Gastrocnemius medialis (tissue), 4 donors: ENCODE measurements at regions not wholly inside any gene's neighbourhood (a gene's known extent, or its start where the extent isn't known, plus 50 kb on each side); places are given as distances from the start of the nearest gene placed in this dataset.

Source experiments
- ATAC-seq, 2 donors: fragments of 150-250 bp; one replicate each; pipeline ENCODE4 v1.9.1; 2016
- DNase-seq, 2 donors: peaks; one replicate each; pipeline ENCODE4 v3.0.0-alpha.2; 2019
- H3K27ac ChIP-seq, 4 donors: fragments of 200-600 bp; sonication (generic); 1 replicate in 1 of 4; 2 replicates in 3 of 4; pipeline ENCODE4 v1.5.1; 2016 to 2018; ENCODE audit warnings: mild to moderate bottlenecking in 2 of 4, moderate library complexity in 1 of 4
- H3K27me3 ChIP-seq, 3 donors: fragments of 200-600 bp; sonication (generic) in 2 of 3; 1 replicate in 1 of 3; 2 replicates in 2 of 3; pipeline versions ENCODE4 v1.5.1 to v1.6.0; 2016 to 2019; ENCODE audit warnings: mild to moderate bottlenecking in 1 of 3, moderate library complexity in 1 of 3
- H3K36me3 ChIP-seq, 2 donors: fragments of 200-600 bp; sonication (generic) in 1 of 2; one replicate each; pipeline ENCODE4 v1.5.1; 2017 to 2018
- H3K4me1 ChIP-seq, 2 donors: fragments of 200-600 bp; sonication (generic) in 1 of 2; one replicate each; pipeline ENCODE4 v1.5.1; 2016 to 2017; ENCODE audit warnings: mild to moderate bottlenecking in 2 of 2
- H3K4me3 ChIP-seq, 4 donors: fragments of 200-600 bp; sonication (generic) in 3 of 4; 1 replicate in 1 of 4; 2 replicates in 3 of 4; pipeline ENCODE4 v1.5.1; 2016 to 2019; ENCODE audit warnings: mild to moderate bottlenecking in 2 of 4
- H3K9me3 ChIP-seq, 3 donors: fragments of 200-600 bp; sonication (generic) in 2 of 3; 1 replicate in 1 of 3; 2 replicates in 2 of 3; pipeline ENCODE4 v1.5.1; 2016 to 2019
- POLR2A ChIP-seq, 2 donors: fragments of 450-650 bp; IDR thresholded peaks; one replicate each; pipeline ENCODE4 v1.6.1; 2017; ENCODE audit warnings: antibody characterized with exemption in 2 of 2, mild to moderate bottlenecking in 2 of 2, moderate library complexity in 2 of 2
- in situ Hi-C, 4 donors: fragments of 200-750 bp; cut with MboI; loops; one replicate each; pipeline versions ENCODE4 v1.15.0 to v1.8.0; 2017; ENCODE audit warnings: low sequenced_read_pairs in 4 of 4
- intact Hi-C: fragments of 100-400 bp; cut with DNase I; formaldehyde crosslinking; loops from one replicate; pipeline ENCODE4 v1.15.1; 2023; ENCODE audit warnings: low total_unique reads
- TF ChIP-seq, protein P1 (sequence below), 5 experiments: fragments of 450-650 bp in 3 of 5; fragments of 200-600 bp in 2 of 5; sonication (generic) in 2 of 5; IDR thresholded peaks in 4 of 5; conservative IDR thresholded peaks in 1 of 5; 1 replicate in 4 of 5; 2 replicates in 1 of 5; pipeline ENCODE4 v1.5.1; 2016 to 2019; ENCODE audit warnings: antibody characterized with exemption in 5 of 5, mild to moderate bottlenecking in 3 of 5, moderate library complexity in 3 of 5

DNA sequence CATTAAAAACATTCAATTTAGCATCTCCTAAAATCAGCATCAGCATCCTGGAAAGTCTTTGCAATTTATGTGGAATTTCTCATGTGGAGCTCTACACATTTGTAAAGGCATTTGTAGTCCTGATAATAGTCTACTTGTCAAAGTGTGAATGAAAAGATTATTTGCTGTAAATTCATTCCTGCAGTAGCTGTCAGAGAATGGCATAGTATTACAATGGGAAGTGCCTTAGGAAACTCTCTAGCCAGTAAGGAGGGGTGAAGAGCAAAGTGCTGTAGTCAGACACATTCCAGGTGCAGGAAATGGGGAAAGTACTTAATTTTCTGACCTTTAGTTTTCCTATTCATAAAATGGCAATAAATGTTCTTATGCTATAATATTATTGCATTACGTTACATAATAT lies 627.9 kb downstream of the KCTD16 start:
- Histone ChIP-seq H3K4me3 (no peak overlapping the region), H3K9me3 (no peaks in the 10 kb centered on the region), H3K4me1 (no peaks in the 10 kb centered on the region), H3K36me3 (no peaks in the 10 kb centered on the region), H3K27me3 (no peaks in the 10 kb centered on the region), H3K27ac (no peak overlapping the region)
- in situ Hi-C loops = no loop called here
- DNase-seq = no peak
- intact Hi-C loops = no loop called here
- ATAC-seq = no peak
- no peak for TF ChIP-seq POLR2A (IDR thresholded peaks at IDR 0.05)
- TF ChIP-seq, protein P1, sequence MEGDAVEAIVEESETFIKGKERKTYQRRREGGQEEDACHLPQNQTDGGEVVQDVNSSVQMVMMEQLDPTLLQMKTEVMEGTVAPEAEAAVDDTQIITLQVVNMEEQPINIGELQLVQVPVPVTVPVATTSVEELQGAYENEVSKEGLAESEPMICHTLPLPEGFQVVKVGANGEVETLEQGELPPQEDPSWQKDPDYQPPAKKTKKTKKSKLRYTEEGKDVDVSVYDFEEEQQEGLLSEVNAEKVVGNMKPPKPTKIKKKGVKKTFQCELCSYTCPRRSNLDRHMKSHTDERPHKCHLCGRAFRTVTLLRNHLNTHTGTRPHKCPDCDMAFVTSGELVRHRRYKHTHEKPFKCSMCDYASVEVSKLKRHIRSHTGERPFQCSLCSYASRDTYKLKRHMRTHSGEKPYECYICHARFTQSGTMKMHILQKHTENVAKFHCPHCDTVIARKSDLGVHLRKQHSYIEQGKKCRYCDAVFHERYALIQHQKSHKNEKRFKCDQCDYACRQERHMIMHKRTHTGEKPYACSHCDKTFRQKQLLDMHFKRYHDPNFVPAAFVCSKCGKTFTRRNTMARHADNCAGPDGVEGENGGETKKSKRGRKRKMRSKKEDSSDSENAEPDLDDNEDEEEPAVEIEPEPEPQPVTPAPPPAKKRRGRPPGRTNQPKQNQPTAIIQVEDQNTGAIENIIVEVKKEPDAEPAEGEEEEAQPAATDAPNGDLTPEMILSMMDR (IDR thresholded peaks at IDR 0.05 in 4 of 5, conservative IDR thresholded peaks at IDR 0.05 in 1 of 5) = no peak

DNA sequence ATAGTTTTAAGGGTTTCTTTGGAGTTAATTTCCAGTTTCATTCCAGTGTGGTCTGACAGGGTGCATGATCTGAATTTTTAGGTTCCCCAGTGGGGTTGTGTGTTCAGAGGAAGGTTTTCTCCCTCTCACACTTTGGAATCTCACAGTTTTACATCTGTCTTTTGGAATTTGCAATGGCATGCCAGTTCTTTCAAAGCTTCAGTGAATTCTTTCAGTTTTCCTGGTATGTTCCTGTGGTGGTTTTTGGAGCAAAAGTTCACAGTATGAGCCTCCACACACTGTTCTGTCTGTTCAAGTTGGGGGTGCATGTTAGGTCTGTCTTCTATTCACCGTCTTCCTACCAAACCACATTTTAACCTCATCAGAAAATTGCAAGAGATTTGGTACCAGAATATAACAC lies 624.2 kb downstream of the KCTD16 start:
- in situ Hi-C loops = no loop called here
- no peak overlapping the region for H3K4me3 ChIP-seq
- no peak for TF ChIP-seq POLR2A (IDR thresholded peaks at IDR 0.05)
- TF ChIP-seq, protein P1 (IDR thresholded peaks at IDR 0.05 in 4 of 5, conservative IDR thresholded peaks at IDR 0.05 in 1 of 5) = no peak
- H3K27ac ChIP-seq = no peak overlapping the region
- no peak for ATAC-seq
- no peaks in the 10 kb centered on the region for H3K27me3 ChIP-seq
- H3K9me3 ChIP-seq = peaks cover 0 to 6% (median 0%) of the 10 kb centered on the region in 3 donors
- no peak for DNase-seq
- intact Hi-C loops = no loop called here
- H3K36me3 ChIP-seq = no peaks in the 10 kb centered on the region
- no peaks in the 10 kb centered on the region for H3K4me1 ChIP-seq

DNA sequence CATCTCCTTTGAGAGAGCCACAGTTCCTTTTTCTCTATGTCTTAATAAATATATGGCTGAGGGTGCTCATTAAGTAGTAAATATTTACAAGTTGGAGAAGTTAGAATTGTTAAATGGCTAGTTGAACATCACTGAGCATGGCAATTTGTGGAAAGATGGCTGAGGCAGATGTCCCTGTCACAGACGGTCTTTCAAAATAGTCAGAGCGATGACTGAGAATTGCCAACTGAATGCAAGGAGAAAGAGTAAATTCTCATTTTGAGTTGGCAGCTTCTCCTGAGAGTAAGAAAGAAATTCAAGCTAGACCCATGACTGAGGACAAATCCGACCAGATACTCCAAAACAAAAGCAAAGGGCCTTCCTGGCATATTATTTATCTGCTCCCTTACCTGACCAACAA lies 617.9 kb downstream of the KCTD16 start:
- intact Hi-C loops = no loop called here
- peaks cover 0 to 6% (median 0%) of the 10 kb centered on the region in 3 donors for H3K9me3 ChIP-seq
- in situ Hi-C loops = no loop called here
- no peaks in the 10 kb centered on the region for H3K4me1 ChIP-seq
- H3K36me3 ChIP-seq = no peaks in the 10 kb centered on the region
- H3K4me3 ChIP-seq = no peak overlapping the region
- ATAC-seq (no peak), DNase-seq (no peak)
- TF ChIP-seq POLR2A (IDR thresholded peaks at IDR 0.05) = no peak
- no peaks in the 10 kb centered on the region for H3K27me3 ChIP-seq
- no peak overlapping the region for H3K27ac ChIP-seq

DNA sequence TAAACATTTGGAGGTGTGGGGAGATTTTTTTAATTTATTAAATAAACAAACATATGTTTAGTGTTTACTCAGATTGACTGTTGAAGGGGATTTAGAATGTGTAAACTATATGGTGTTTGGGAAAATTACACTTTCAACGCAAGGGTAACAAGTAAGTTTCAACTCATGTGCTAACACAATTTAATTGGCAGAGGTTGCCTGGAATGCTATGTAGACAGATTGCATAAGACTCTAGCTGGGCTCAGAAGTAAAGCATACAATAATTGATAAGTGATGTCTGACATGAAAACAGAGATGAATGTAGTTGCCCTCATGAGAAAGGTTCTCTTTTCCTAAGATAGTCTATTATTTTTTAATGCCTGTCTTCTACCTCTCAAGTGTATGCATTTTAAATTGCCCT lies 617.4 kb downstream of the KCTD16 start:
- in situ Hi-C loops = no loop called here
- TF ChIP-seq, protein P1 (IDR thresholded peaks at IDR 0.05 in 4 of 5, conservative IDR thresholded peaks at IDR 0.05 in 1 of 5) = no peak
- no peak for TF ChIP-seq POLR2A (IDR thresholded peaks at IDR 0.05)
- DNase-seq = no peak
- intact Hi-C loops = no loop called here
- Histone ChIP-seq H3K4me3 (no peak overlapping the region), H3K27me3 (no peaks in the 10 kb centered on the region), H3K27ac (no peak overlapping the region), H3K36me3 (no peaks in the 10 kb centered on the region), H3K9me3 (peaks cover 0 to 6% (median 0%) of the 10 kb centered on the region in 3 donors), H3K4me1 (no peaks in the 10 kb centered on the region)
- no peak for ATAC-seq

DNA sequence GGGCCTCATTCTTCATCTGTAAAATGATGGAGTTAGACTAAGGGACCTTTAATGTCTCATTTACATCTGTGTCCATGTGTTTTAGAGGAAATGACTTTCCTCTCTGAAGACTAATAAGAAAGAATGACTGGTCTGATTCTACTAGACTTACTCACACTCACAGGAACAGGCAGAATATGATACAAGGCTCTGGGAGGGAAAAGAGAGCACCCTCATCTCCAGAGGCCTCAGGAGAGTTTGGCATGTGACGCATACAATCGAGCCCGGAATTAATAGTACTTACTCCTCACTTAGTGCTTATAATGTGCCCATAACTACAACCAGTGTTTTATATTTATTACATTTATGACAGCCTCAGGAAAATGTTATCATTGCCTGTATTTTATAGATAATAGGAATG lies 608.7 kb downstream of the KCTD16 start:
- no peaks in the 10 kb centered on the region for H3K4me1 ChIP-seq
- H3K36me3 ChIP-seq = no peaks in the 10 kb centered on the region
- no peak overlapping the region for H3K4me3 ChIP-seq
- intact Hi-C loops (no loop called here), in situ Hi-C loops (no loop called here)
- TF ChIP-seq, protein P1 (IDR thresholded peaks at IDR 0.05 in 4 of 5, conservative IDR thresholded peaks at IDR 0.05 in 1 of 5) = no peak
- TF ChIP-seq POLR2A (IDR thresholded peaks at IDR 0.05) = no peak
- no peak for DNase-seq
- H3K27me3 ChIP-seq = no peaks in the 10 kb centered on the region
- ATAC-seq = no peak
- no peak overlapping the region for H3K27ac ChIP-seq
- H3K9me3 ChIP-seq = no peaks in the 10 kb centered on the region
